ENCODE measurements at regions not wholly inside any gene's neighbourhood (a gene's known extent, or its start where the extent isn't known, plus 50 kb on each side); places are given as distances from the start of the nearest gene placed in this dataset.

GRCh38 chr1:101312147-101312546 is 75.3 kb downstream of the S1PR1 start:
- no peak overlapping the region for H3K4me2 ChIP-seq
- FAIRE-seq (no peak), DNase-seq (ENCODE audit: low read depth in 1 of 2, low spot score in 1 of 2) (no peak), ATAC-seq (no peak)
- H3K4me3 ChIP-seq: no peak overlapping the region
- H3K27ac ChIP-seq: no peak overlapping the region
- ChIA-PET CTCF (interaction anchor here (0.9 kb wide), 1 partner anchor 17 kb away, joined by 3 read pairs; no protein-coding TSS in a partner anchor), POLR2A (no interaction called here)
- TF ChIP-seq, protein P1, sequence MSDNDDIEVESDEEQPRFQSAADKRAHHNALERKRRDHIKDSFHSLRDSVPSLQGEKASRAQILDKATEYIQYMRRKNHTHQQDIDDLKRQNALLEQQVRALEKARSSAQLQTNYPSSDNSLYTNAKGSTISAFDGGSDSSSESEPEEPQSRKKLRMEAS (IDR thresholded peaks at IDR 0.05): no peak
- TF ChIP-seq EP300 (IDR thresholded peaks at IDR 0.05) (no peak), RCOR1 (IDR thresholded peaks at IDR 0.05; ENCODE audit: low read depth, low read length) (no peak), MAFK (IDR thresholded peaks at IDR 0.05; ENCODE audit: partially characterized antibody) (no peak), FOXS1 (CRISPR knock-in tag; IDR thresholded peaks at IDR 0.05) (no peak), MAZ (IDR thresholded peaks at IDR 0.05; ENCODE audit: borderline replicate concordance, low read depth, low read length) (no peak), TFCP2L1 (CRISPR knock-in tag; IDR thresholded peaks at IDR 0.05) (no peak), HOXB13 (CRISPR knock-in tag; IDR thresholded peaks at IDR 0.05; ENCODE audit: low read depth) (no peak), ZNF302 (CRISPR knock-in tag; IDR thresholded peaks at IDR 0.05) (no peak), RFX5 (IDR thresholded peaks at IDR 0.05) (no peak), FOSB (CRISPR knock-in tag; IDR thresholded peaks at IDR 0.05) (no peak), CBX8 (IDR thresholded peaks at IDR 0.05) (no peak), HOXA7 (CRISPR knock-in tag; IDR thresholded peaks at IDR 0.05) (no peak), SMC3 (IDR thresholded peaks at IDR 0.05) (no peak), HEYL (CRISPR knock-in tag; IDR thresholded peaks at IDR 0.05) (no peak), HES2 (IDR thresholded peaks at IDR 0.05) (no peak)
- TF ChIP-seq, protein P2, sequence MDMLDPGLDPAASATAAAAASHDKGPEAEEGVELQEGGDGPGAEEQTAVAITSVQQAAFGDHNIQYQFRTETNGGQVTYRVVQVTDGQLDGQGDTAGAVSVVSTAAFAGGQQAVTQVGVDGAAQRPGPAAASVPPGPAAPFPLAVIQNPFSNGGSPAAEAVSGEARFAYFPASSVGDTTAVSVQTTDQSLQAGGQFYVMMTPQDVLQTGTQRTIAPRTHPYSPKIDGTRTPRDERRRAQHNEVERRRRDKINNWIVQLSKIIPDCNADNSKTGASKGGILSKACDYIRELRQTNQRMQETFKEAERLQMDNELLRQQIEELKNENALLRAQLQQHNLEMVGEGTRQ (IDR thresholded peaks at IDR 0.05): no peak
- H3K4me1 ChIP-seq: no peaks in the 10 kb centered on the region
- H3K9me3 ChIP-seq: no peaks in the 10 kb centered on the region
- 16% methylated on average over 4 of the region's 4 CpGs for WGBS (ENCODE audit: missing lambda C conversion rate)

DNA sequence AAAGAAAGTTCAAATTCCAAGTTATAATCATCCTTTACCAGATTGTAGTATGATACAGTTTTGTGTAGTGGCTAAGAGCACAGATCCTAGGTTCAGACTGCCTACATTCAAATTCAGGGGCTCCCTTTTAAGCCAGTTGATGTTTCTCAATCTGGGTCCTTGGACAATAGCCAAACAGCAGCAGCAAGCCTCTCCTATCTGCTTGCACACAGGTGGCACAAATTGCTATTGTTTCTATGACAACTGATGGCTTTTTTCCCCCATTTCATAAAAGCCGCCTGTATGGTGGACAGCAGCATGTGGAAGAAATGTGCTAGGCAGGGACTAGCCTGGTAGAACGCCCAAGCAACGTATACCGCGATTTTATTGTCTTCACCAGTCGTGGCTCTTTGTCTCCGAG is 76.5 kb downstream of the S1PR1 start:
- DNase-seq (ENCODE audit: low read depth in 1 of 2, low spot score in 1 of 2) (no peak), FAIRE-seq (no peak), ATAC-seq (no peak)
- H3K4me2 ChIP-seq: no peak overlapping the region
- H3K4me3 ChIP-seq: no peak overlapping the region
- POLR2A ChIA-PET: no interaction called here
- WGBS (ENCODE audit: missing lambda C conversion rate): 28% methylated on average over 7 of the region's 7 CpGs
- TF ChIP-seq, protein P3, sequence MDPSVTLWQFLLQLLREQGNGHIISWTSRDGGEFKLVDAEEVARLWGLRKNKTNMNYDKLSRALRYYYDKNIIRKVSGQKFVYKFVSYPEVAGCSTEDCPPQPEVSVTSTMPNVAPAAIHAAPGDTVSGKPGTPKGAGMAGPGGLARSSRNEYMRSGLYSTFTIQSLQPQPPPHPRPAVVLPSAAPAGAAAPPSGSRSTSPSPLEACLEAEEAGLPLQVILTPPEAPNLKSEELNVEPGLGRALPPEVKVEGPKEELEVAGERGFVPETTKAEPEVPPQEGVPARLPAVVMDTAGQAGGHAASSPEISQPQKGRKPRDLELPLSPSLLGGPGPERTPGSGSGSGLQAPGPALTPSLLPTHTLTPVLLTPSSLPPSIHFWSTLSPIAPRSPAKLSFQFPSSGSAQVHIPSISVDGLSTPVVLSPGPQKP (IDR thresholded peaks at IDR 0.05; ENCODE audit: low read depth, low read length): no peak
- TF ChIP-seq NFE2L2 (conservative IDR thresholded peaks at IDR 0.05; ENCODE audit: low read length) (no peak), HOXB13 (CRISPR knock-in tag; IDR thresholded peaks at IDR 0.05; ENCODE audit: low read depth) (no peak), PHF8 (IDR thresholded peaks at IDR 0.05; ENCODE audit: borderline replicate concordance, low read depth) (no peak), CBX2 (IDR thresholded peaks at IDR 0.05; ENCODE audit: borderline replicate concordance, low read depth) (no peak), HOXA7 (CRISPR knock-in tag; IDR thresholded peaks at IDR 0.05) (no peak), ZC3H11A (IDR thresholded peaks at IDR 0.05) (no peak)
- no peak overlapping the region for H3K27ac ChIP-seq
- H3K4me1 ChIP-seq: no peaks in the 10 kb centered on the region
- no peaks in the 10 kb centered on the region for H3K9me3 ChIP-seq
- CTCF ChIA-PET: no interaction called here

DNA sequence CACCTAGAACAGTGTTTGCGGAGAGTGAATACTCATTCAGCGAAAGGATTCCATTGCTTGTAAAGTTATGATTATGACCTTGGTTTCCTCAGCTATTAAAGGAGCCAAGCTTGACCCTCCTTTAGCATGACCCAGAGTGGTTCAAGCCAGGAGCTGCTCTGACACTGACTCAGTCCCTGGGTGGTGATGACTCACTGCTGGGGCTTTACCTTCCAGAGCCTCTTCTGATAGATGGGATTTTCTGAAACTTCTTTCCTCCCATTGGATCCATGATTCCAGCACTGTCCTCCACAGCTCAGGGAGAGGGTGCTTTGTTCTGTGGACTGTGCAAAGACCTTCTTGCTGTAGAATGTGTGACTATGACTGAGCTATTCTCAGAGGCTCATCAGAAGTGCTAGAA is 77.4 kb downstream of the S1PR1 start:
- Histone ChIP-seq H3K9me3 (no peaks in the 10 kb centered on the region), H3K27ac (no peak overlapping the region), H3K4me1 (no peaks in the 10 kb centered on the region), H3K4me2 (no peak overlapping the region), H3K4me3 (no peak overlapping the region)
- ATAC-seq (0 out of 6 replicates have a peak, but pooled peaks of 1 of the 2 experiments have one; percentile 45), DNase-seq (ENCODE audit: low read depth in 1 of 2, low spot score in 1 of 2) (no peak), FAIRE-seq (no peak)
- 55% methylated on average over 2 of the region's 2 CpGs for WGBS (ENCODE audit: missing lambda C conversion rate)
- CTCF ChIA-PET: interaction anchor here (1.0 kb wide), 1 partner anchor 393 kb away, joined by 3 read pairs; no protein-coding TSS in a partner anchor
- POLR2A ChIA-PET: no interaction called here
- TF ChIP-seq ZNF302 (CRISPR knock-in tag; IDR thresholded peaks at IDR 0.05) (no peak), NFE2L2 (conservative IDR thresholded peaks at IDR 0.05; ENCODE audit: low read length) (no peak), CHD4 (IDR thresholded peaks at IDR 0.05; ENCODE audit: borderline replicate concordance) (no peak), HOXB5 (CRISPR knock-in tag; IDR thresholded peaks at IDR 0.05) (no peak)

Measured in A549 (cell line).